HL-60/S4 treated with retinoic acid at 250 ng/mL for 4 days and 3 days (cell line): ENCODE measurements at regions not wholly inside any gene's neighbourhood (a gene's known extent, or its start where the extent isn't known, plus 50 kb on each side); places are given as distances from the start of the nearest gene placed in this dataset.

Source experiments
- in situ Hi-C: fragments of 300-500 bp; cut with MboI; formaldehyde crosslinking; loops from 2 replicates; pipeline ENCODE4 v1.7.0; 2022; ENCODE audit warnings: low sequenced_read_pairs

GRCh38 chr2:145740302-145740701 lies 1220.4 kb upstream of the ZEB2 start:
- in situ Hi-C loops = no loop called here

DNA sequence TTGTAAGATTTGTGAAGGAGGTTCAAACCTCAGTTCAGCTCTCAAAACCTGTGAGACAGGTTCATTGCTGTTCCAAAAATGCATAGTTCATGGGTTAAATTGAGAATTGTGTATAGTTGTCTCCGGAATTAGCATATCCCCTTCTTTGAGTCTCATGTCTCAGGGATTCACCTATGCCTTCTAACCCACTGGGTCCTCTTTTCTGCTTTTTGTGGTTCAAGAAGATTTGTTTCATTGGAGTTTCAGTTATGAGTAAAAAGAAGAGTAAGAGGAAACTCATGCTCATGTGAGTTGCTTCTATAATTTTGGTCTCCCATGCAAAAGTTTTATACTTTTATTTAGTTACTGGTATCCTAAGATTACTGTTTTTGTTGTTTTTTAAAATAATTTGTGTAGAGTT lies 1219.8 kb upstream of the ZEB2 start:
- in situ Hi-C loops = no loop called here

GRCh38 chr2:145736871-145737270 lies 1217.0 kb upstream of the ZEB2 start:
- in situ Hi-C loops = no loop called here

DNA sequence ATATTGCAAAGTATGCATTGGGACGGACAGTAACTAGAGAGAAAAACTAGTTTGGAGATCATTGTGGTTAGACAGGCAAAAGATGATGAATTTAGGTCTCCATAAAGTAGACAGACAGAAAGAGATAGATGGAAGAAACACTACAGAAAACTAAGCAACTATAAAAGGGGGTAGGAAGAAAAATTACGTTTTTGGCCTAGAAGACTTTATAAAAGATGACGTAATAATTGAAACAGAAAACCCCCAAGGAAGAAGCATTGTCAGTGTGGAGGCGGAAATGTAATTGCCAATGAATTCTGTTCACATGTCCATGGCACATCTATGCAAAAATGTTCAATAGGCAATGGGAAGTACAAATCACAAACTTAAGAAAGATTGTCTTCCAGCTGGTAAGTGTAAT lies 1211.5 kb upstream of the ZEB2 start:
- in situ Hi-C loops = no loop called here

DNA sequence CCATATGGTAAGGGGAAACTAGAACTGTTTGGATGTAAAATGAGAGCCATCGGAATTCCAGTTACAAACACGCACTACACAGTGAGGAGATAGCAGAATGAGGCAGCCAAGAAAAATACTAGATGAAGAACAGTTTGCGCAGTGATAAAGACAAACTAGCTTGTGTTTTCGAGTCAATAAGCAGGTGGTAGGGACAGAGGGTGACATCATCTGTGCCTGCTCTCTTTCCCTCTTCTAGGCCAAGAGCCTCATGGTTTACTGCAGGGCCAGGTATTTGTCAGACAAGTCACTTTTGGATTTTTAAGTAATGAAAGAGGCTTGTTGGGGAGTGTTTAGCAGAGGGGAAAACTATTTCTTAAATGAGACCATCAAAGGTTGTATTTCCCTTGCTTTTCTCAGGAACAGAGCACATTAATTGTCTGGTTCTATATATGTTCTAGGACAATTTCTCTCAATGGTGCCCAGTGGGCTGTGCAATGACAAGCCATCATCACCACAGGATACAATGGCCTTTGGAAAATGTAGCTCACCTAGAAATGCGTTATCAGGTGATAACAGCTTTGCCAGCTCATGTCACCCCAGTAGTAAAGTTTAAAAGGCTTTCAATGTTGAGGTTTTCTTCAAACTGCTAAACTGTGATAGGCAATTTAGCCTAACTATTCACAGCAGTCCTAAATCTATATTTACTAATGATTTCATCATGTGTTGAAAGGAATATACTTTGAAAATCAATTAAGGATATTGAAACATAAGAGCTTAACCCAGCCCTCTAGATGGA lies 1210.3 kb upstream of the ZEB2 start:
- in situ Hi-C loops = no loop called here

GRCh38 chr2:145729481-145729880 lies 1209.6 kb upstream of the ZEB2 start:
- in situ Hi-C loops = no loop called here

DNA sequence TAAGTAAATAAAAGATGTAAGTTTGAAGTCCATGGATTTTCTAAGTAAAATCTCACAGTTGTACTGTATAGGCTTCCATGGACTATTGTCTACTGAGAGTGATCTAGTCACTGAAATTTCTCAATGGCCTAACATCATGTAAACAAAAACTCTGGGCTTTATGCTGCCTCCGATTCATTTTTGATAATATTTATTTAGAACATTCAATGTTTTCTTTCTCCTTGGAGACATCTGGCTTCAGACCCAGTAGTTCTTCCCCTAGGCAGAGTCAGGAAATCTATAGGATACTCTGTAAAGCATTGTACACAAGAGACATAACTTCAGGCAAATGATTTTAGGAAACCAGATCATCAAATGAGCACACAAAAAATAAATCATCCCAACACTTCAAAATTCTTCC lies 1208.6 kb upstream of the ZEB2 start:
- in situ Hi-C loops = no loop called here

- in situ Hi-C loops = no loop called here
These were observed 1206.0 kb upstream of the ZEB2 start for GRCh38 chr2:145725876-145726275.

DNA sequence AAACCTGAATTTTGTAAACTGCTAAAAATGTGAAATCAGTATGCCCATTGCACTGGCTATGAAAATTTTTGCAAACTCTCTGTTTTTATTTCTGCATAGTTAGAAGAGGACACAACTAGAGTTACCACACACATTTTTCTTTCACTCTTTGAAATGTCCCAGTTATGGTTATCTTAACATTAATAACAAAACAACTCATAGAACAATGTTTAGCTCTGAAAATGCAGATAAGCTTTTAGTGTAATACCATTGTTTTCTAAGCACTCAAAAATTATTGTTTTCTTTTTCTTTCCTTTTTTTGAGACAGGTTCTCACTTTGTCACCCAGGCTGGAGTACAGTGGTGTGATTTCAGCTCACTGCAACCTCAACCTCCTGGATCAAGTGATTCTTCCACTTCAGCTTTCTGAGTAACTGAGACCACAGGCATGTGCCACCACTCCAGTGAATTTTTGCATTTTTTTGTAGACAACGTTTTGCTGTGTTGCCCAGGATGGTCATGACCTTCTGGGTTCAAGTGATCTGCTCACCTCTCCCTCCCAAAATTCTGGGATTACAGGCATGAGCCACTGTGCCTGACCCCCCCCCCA lies 1204.5 kb upstream of the ZEB2 start:
- in situ Hi-C loops = no loop called here

DNA sequence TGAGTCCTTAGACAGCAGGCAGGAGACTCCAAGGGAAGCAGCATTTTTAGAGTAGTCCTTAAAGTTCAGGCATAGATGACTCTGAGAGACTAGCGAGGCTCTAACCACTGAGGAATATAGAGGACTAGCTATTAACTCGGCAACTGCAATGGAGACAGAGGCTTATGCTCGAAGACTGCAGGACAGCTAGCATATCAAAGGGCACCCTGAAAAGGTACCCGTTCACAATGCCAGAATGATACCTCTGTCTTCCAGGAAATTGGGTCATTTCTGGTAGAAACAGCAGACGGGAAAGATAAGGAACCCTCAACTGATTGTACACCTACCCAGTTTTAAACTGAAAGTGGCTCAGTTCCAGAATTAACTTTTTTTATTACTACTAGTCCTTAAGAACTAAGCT lies 1204.0 kb upstream of the ZEB2 start:
- in situ Hi-C loops = no loop called here

DNA sequence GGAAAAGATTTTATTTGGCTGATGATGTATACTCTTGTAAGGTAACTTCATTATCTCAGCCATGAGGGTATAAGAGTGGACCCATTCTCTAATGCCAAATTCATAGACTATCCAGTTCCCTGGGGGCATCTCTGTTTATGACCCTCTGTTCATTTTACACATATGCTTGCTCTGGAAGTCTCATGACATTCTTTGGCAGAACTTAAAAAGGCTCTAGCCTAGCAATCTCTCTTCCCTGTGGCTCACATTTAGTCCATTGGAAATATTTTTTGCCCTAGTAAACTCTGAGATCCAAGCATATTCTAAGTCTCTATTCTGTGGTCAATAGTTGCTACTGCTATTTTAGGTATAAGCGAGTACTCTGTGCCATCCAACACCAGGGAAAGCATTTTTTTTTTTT lies 1201.8 kb upstream of the ZEB2 start:
- in situ Hi-C loops = no loop called here

GRCh38 chr2:145715601-145716000 lies 1195.7 kb upstream of the ZEB2 start:
- in situ Hi-C loops = no loop called here

GRCh38 chr2:145710303-145710702 lies 1190.4 kb upstream of the ZEB2 start:
- in situ Hi-C loops = no loop called here

DNA sequence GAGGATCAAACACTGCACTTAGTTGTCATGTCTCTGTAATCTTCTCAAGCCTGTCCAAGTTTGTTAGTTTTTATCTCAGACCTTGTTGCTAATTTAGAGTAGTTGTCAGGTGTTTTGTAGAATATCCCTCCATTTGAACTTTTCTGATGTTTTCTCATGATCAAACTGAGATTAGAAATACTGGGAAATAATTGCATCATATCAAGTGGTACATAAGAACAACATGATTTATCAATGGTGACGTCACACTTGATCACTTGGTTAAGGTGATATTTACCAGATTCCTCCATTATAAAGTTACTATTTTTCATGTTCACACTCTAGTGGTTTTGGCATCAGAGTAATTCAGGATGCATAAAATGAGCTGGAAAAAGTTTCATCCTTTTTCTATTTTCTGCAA lies 1182.4 kb upstream of the ZEB2 start:
- in situ Hi-C loops = no loop called here

DNA sequence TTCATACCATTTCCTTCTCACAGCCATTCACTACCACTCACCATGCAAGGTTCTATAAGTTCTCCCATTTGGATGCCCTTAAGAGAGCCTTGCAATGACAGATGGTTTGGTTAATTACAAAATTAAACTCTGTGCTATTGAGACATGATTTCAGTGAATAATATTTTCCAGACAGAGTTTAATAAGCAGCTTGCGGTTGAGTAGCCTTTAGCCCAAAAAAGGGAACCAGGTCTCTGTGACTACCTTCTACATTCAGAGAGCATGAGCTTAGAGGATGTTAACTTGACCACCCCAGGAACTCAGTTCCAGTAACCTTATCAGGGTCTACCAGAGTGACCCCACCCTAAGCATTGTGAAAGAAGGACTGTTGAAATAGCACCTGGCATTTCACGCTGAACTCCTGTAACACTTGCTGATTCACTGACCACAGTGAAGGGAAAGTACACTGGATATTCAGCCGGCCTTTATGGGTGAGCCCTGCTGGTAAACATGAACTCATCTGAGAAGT lies 1173.1 kb upstream of the ZEB2 start:
- in situ Hi-C loops = no loop called here

DNA sequence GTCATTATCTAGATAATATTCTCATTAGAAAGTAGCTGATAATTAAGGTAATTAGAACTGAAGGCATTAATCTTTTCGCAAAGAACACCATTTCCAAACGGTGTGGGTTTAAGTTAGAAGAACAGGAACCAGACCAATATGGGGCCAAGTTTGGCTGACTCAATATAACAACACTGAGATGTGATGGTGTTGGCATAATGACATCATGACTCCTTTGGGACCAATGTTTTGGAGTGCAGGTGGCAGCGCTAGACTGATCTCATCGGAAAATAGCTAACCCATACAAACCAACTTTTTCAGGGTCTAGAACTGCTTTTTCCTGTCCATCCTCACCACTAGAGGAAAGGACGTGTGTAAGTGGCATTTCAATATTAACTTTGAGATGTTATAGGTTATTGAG lies 1171.7 kb upstream of the ZEB2 start:
- in situ Hi-C loops = no loop called here

- in situ Hi-C loops = no loop called here
These were observed 1170.4 kb upstream of the ZEB2 start for GRCh38 chr2:145690183-145690778.

GRCh38 chr2:145689277-145689676 lies 1169.4 kb upstream of the ZEB2 start:
- in situ Hi-C loops = no loop called here

DNA sequence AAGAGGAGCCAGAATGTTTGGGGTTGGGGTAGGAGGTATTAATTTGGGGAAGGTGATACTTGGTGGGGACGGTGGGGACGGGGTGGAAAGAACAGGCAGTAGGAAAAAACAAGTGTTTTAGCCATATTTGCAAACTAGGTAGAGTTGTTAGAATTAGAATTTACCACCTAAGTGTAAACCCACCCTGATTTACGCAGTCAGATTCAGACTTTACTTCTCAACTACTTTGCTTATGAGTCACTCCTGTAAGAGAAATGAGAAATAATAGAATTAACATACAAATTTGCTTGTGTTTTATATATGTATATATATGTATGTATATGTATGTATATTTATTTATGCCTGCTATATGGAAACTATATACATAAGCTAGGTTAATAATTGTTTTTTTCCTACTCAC lies 1168.2 kb upstream of the ZEB2 start:
- in situ Hi-C loops = no loop called here

DNA sequence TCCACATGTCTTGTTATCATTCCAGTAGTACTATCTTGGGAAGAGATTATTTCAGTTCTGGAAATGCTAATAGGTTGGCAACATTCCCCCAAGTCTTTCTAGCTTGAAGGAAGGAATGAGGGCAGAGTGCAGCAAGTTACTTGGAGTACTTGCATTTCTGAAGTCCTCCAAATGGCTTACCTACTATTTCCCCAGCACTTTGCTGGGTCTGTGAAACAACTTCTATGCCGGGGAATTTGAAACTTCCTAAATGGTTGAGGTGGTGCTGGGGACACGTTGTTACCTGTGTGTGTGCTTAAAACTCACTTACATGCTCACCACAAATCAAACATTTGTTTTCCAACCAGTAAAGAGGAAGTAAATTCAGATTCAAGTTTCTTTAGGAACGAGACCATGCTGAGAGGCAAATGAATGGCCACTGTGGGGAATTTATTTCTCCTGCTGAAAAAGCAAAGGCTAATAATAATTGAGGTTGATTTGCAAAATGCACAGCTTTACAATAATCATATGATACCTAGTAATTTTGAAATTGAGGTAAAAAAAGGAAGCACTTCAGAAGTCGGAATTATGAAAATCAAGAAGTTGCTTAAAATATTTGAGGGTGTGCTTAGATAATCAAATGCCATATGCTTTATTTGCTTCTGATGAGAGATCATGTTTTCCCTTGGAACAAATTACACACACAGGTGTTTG lies 1167.7 kb upstream of the ZEB2 start:
- in situ Hi-C loops = no loop called here

GRCh38 chr2:145685383-145686050 lies 1165.6 kb upstream of the ZEB2 start:
- in situ Hi-C loops = no loop called here
